LNCaP clone FGC (cell line): ENCODE measurements at regions not wholly inside any gene's neighbourhood (a gene's known extent, or its start where the extent isn't known, plus 50 kb on each side); places are given as distances from the start of the nearest gene placed in this dataset.

Experiments
- DNase-seq: peaks from one replicate; pipeline ENCODE4 v3.0.0-alpha.2; 2011; ENCODE audit warnings: low read depth
- H3K4me3 ChIP-seq: 2 replicates; pipeline ENCODE4 v1.5.1; 2011; ENCODE audit warnings: mild to moderate bottlenecking, low read depth, low read length, control low read depth
- TF ChIP-seq, protein P1 (sequence below): IDR thresholded peaks from 2 replicates; pipeline ENCODE4 v1.5.1; 2012; ENCODE audit warnings: mild to moderate bottlenecking; ENCODE audit not compliant: control insufficient read depth, insufficient read depth; ENCODE audit errors: extremely low read depth

DNA sequence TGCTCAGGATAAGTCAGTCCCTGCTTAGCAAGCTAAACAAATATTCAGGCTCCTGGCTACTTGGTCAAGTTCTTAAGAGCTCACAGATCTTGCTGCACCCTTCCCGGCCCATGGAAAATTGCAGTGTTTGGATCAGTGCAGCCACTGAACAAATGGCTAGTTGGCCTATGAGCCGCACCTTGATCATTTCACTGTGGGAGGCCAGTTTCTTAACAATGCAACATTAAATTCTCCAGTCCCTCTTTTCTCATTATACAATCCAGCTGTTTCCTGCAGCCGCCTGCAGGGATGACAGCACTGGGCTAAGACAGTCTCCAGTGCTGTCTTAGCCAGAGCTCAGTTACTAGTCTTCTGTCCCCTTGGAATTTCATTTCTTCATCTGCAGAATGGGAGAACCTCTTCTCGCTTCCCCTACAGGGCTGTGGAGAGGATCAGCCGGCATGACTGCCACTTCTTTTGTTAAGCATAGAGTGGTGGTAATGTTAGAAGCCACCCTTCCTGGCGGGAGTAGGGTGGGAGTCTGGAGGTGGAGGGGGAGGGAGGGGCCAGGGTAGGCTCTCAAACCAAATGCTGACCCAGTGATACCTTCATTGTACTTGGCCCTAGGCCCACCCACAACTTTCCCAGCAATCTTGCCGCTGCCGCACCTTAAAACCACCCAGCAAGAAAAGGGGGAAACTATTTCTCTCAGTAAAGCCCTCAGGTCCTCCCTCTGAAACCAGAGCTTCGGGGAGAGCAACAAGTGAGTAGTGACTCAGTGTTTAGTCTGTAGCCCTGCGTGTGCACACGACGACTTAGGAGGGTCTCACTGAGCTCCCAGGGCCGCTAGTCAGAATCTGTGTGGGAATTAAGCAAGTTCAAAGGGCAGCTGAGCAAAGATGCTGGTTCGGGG, 145.7 kb downstream of the NUAK1 start:
- TF ChIP-seq, protein P1, sequence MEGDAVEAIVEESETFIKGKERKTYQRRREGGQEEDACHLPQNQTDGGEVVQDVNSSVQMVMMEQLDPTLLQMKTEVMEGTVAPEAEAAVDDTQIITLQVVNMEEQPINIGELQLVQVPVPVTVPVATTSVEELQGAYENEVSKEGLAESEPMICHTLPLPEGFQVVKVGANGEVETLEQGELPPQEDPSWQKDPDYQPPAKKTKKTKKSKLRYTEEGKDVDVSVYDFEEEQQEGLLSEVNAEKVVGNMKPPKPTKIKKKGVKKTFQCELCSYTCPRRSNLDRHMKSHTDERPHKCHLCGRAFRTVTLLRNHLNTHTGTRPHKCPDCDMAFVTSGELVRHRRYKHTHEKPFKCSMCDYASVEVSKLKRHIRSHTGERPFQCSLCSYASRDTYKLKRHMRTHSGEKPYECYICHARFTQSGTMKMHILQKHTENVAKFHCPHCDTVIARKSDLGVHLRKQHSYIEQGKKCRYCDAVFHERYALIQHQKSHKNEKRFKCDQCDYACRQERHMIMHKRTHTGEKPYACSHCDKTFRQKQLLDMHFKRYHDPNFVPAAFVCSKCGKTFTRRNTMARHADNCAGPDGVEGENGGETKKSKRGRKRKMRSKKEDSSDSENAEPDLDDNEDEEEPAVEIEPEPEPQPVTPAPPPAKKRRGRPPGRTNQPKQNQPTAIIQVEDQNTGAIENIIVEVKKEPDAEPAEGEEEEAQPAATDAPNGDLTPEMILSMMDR = no peak
- DNase-seq = no peak
- H3K4me3 ChIP-seq = no peak overlapping the region

DNA sequence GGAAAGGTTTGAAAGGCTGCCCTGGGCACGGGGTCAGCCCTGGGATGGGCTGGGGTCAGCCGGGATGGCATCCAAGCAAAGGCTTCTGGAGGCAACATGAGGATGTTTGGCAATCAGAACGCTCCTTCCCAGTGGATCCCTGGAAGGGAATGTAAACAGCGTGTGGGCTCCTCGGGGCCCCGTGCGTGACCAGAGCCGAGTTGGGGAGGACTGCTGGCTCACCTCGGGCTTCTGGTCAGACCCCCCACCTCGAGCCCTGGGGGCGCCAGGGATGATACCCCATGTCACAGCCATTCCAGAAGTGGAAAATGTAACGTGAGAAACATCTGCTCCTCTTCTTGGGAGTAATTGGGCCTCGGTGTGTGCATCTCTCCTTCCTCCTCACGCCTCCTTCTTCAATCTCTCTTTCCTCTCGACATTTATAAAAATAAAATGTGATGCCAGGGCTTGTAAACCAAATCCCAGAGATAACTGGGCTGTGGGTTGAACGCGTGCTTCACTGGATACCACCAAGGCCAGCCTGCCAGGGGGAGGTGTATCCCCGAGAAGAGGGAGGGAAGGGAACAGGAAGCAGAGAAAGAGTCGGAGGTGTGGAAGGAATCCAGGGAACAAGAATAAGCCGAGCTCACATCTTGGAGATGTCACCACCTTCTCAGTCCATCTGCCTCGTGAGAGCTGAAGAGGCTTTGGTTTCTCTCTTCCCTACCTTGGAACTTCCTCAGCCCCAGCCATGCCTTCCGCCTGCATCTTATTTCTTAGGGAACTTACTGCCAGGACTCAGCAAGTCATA, 144.8 kb downstream of the NUAK1 start:
- TF ChIP-seq, protein P1 = no peak
- H3K4me3 ChIP-seq = no peak overlapping the region
- DNase-seq = no peak

DNA sequence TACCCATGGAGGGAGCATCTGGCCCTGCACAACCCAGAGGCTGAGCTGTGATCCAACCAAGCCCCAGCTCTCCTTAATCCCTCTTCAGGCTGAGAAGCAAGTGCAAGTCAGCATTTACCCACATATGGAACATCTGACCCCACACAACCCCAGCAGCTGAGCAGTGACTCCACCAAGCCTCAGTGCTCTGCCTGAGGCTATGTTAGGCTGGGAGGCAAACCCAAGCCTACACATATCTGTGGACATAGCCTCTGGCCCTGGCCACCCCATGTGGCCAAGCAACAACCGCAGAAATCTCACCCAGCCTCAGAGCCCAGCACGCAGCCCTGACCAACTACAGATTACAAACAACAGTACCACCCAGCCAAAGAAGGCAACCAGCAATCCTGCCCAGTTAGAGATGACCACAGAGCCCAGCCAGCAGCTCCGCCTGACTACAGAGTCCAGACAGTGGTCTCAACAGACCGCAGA, 142.8 kb downstream of the NUAK1 start:
- TF ChIP-seq, protein P1 = no peak
- no peak for DNase-seq

DNA sequence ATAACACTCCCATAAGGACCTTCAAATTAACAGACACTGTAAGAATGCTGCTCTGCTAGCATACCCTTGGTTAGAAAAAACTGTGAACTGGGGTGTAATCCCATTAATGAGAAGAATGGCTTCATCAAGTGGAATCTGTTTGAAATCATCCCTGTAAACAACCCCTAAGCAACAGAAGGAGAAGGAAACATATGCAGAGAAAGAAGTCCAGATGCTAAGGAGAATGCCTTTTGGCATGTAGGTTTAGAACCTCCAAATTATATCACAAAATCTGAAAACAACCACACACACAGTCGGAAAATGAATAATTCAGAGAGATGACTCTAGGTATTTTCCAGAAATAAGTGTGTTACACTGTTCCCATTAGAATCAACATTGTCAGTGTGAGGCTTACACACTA, 140.2 kb downstream of the NUAK1 start:
- H3K4me3 ChIP-seq = no peak overlapping the region
- no peak for DNase-seq
- TF ChIP-seq, protein P1 = no peak

More for the DNA sequence above, 142.8 kb downstream of the NUAK1 start:
- no peak overlapping the region for H3K4me3 ChIP-seq

DNA sequence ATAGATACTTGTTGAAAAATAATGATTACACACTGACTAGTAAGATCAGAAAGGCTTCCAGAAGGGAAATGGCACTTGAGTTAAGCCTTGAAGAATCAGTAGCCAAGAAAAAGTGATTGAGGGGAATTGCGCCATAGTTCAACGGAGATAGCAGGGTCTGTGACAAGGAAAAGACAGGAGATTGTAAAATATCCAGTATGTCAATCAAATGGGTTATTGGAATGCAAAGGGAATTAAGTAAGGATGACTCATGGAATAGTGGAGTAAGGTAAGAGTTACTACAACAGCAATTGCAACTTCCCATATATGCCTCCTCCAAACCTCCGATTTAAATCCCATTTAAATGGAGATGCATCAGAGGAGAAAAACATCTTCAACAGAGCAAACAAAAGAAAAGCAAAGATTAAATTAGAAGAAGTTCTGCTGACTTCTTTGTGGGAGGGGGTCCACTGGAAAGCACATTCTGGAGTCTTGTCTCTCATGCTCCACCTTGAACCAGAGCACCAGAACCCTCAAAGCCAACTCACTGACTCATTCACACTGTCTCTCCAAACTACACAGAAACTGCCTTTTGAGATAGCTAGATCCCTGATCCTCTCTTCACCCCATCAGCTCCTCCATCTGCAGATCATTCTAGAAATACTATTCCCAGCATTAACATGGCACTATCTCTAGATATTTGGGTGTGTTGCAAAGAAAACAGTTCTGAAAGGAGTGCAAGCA, 138.2 kb downstream of the NUAK1 start:
- TF ChIP-seq, protein P1 = no peak
- DNase-seq = no peak
- no peak overlapping the region for H3K4me3 ChIP-seq

DNA sequence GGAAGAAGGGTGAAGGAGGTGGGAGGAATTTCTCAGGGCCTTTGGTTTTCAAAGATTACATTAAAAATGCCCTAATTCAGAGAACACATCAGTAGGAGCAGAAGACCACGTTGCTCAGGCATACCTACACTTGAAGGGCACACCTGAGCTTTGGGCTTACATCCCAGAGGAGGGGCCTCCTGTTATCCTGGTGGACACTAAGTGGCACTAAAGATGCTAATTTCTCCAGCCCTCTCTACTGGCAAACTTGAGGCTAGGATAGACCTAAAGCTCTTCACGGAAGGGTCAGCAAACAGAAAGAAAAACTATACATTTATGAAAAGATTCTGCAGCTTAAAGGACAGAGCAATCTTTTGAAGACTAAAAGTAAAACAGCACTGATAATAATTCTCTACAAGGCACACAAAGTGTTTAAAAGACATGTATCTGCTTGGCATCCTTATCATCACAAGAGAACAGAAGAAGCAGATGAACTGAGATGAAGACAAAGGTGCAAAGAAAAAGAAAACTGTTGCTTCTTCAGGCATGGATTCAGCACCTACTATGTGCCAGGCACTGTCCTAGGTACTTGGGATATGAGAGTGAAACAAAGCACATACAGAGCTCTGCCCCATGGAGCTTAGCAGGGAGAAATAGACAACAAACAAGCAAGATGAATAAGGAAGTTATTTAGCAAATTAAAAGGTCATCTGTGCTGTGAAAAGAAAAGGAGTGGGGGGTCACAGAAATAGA, 137.5 kb downstream of the NUAK1 start:
- no peak overlapping the region for H3K4me3 ChIP-seq
- DNase-seq = no peak
- TF ChIP-seq, protein P1 = no peak
